WTC11 (cell line): ENCODE measurements at regions not wholly inside any gene's neighbourhood (a gene's known extent, or its start where the extent isn't known, plus 50 kb on each side); places are given as distances from the start of the nearest gene placed in this dataset.
A peak's percentile ranks its signal among the peaks of the same experiment; 100 is the strongest.

ENCODE experiments used
- ATAC-seq: fragments of 200-7000 bp; cut with Tn5 transposase; 2 replicates; pipeline ENCODE4 v1.10.0; 2021; ENCODE audit warnings: mild to moderate bottlenecking, moderate library complexity
- CTCF ChIA-PET: fragments of 300-600 bp; sonication (Branson Sonifier 250); formaldehyde crosslinking; loops from one replicate; lab custom pipeline; 2021; ENCODE audit warnings: antibody characterized with exemption; lab: Charles Lee
- POLR2A ChIA-PET: fragments of 350-600 bp; sonication (Branson Sonifier 250); formaldehyde crosslinking; loops from one replicate; lab custom pipeline; 2021; ENCODE audit warnings: antibody characterized with exemption; lab: Charles Lee
- DNase-seq: peaks from one replicate; pipeline ENCODE4 v3.0.0; 2021; ENCODE audit warnings: low spot score
- H3K27ac Mint-ChIP-seq: 2 replicates; pipeline ENCODE4 v1.8.0; 2021; ENCODE audit warnings: mixed read lengths
- H3K27me3 Mint-ChIP-seq: 2 replicates; pipeline ENCODE4 v1.8.0; 2021; ENCODE audit warnings: low read depth, mild to moderate bottlenecking, moderate library complexity, mixed read lengths
- H3K36me3 Mint-ChIP-seq: 2 replicates; pipeline ENCODE4 v1.8.0; 2021; ENCODE audit warnings: mixed read lengths
- H3K4me1 Mint-ChIP-seq: 2 replicates; pipeline ENCODE4 v1.8.0; 2022; ENCODE audit warnings: mixed read lengths
- H3K4me3 Mint-ChIP-seq: 2 replicates; pipeline ENCODE4 v1.8.0; 2021; ENCODE audit warnings: mild to moderate bottlenecking, moderate library complexity, mixed read lengths
- H3K9me3 Mint-ChIP-seq: 2 replicates; pipeline ENCODE4 v1.8.0; 2021; ENCODE audit warnings: mixed read lengths
- CREB1 ChIP-seq: sonication (generic); formaldehyde crosslinking; IDR thresholded peaks from 2 replicates; pipeline ENCODE4 v1.8.0; 2023; ENCODE audit warnings: mild to moderate bottlenecking, missing genetic modification reagents
- CREM ChIP-seq: sonication (generic); formaldehyde crosslinking; IDR thresholded peaks from 2 replicates; pipeline ENCODE4 v1.8.1; 2022; ENCODE audit warnings: mild to moderate bottlenecking, missing genetic modification reagents, moderate library complexity
- NFYB ChIP-seq: sonication (generic); formaldehyde crosslinking; conservative IDR thresholded peaks from 2 replicates; pipeline ENCODE4 v1.8.0; 2022; ENCODE audit warnings: low read depth, missing genetic modification reagents
- OVOL2 ChIP-seq: fragments of 250-450 bp; sonication (Bioruptor Pico); IDR thresholded peaks from 2 replicates; pipeline ENCODE4 v1.9.0; 2021; ENCODE audit warnings: mild to moderate bottlenecking, borderline replicate concordance
- RORB ChIP-seq: fragments of 250-450 bp; sonication (Bioruptor Pico); IDR thresholded peaks from 2 replicates; pipeline ENCODE4 v1.9.0; 2021; ENCODE audit warnings: mild to moderate bottlenecking
- SP1 ChIP-seq: sonication (generic); formaldehyde crosslinking; conservative IDR thresholded peaks from 2 replicates; pipeline ENCODE4 v1.8.1; 2022; ENCODE audit warnings: missing genetic modification reagents
- TF ChIP-seq, protein P1 (sequence below): sonication (generic); formaldehyde crosslinking; IDR thresholded peaks from 2 replicates; pipeline ENCODE4 v1.8.0; 2023; ENCODE audit warnings: missing genetic modification reagents, mild to moderate bottlenecking, borderline replicate concordance
- TF ChIP-seq, protein P2 (sequence below): sonication (generic); formaldehyde crosslinking; conservative IDR thresholded peaks from 2 replicates; pipeline ENCODE4 v1.8.1; 2022; ENCODE audit warnings: mild to moderate bottlenecking, missing genetic modification reagents
- TF ChIP-seq, protein P3 (sequence below): sonication (generic); formaldehyde crosslinking; IDR thresholded peaks from 2 replicates; pipeline ENCODE4 v1.8.1; 2022; ENCODE audit warnings: low read depth, mild to moderate bottlenecking, moderate library complexity, missing genetic modification reagents, borderline replicate concordance
- TF ChIP-seq, protein P4 (sequence below): sonication (generic); formaldehyde crosslinking; IDR thresholded peaks from 2 replicates; pipeline ENCODE4 v1.8.0; 2022; ENCODE audit warnings: mild to moderate bottlenecking, missing genetic modification reagents
- TF ChIP-seq, protein P5 (sequence below): fragments of 250-450 bp; sonication (Bioruptor Pico); IDR thresholded peaks from 2 replicates; pipeline ENCODE4 v1.8.0; 2021; ENCODE audit warnings: mild to moderate bottlenecking
- TF ChIP-seq, protein P6 (sequence below): fragments of 250-450 bp; sonication (Bioruptor Pico); conservative IDR thresholded peaks from 2 replicates; pipeline ENCODE4 v1.9.0; 2021; ENCODE audit warnings: mild to moderate bottlenecking
- TF ChIP-seq, protein P7 (sequence below): sonication (generic); formaldehyde crosslinking; IDR thresholded peaks from 2 replicates; pipeline ENCODE4 v1.8.1; 2023; ENCODE audit warnings: mild to moderate bottlenecking, missing genetic modification reagents
- TF ChIP-seq, protein P8 (sequence below): sonication (generic); formaldehyde crosslinking; IDR thresholded peaks from 2 replicates; pipeline ENCODE4 v1.8.0; 2022; ENCODE audit warnings: mild to moderate bottlenecking, missing genetic modification reagents
- TF ChIP-seq, protein P9 (sequence below): sonication (generic); formaldehyde crosslinking; IDR thresholded peaks from 2 replicates; pipeline ENCODE4 v1.8.0; 2022; ENCODE audit warnings: missing genetic modification reagents

DNA sequence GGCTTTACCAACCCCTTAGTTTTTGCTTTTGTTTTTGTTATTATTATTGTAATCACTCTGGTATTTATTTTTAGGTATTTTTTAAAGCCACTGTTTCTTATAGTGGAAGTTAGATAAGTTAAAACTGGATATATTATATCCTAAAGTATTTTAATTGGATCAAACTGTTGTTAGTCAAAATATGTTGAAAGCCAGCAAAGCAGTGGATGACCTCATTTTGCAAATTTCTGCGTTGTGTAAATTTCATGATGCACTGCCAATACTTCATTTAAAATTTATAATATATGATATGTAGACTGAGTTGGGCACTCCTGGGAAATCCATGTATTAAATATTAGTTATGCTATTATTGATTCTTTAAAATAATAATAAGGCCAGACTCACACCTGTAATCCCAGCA, 661.7 kb upstream of the NRXN1 start (continued):
- TF ChIP-seq, protein P1, sequence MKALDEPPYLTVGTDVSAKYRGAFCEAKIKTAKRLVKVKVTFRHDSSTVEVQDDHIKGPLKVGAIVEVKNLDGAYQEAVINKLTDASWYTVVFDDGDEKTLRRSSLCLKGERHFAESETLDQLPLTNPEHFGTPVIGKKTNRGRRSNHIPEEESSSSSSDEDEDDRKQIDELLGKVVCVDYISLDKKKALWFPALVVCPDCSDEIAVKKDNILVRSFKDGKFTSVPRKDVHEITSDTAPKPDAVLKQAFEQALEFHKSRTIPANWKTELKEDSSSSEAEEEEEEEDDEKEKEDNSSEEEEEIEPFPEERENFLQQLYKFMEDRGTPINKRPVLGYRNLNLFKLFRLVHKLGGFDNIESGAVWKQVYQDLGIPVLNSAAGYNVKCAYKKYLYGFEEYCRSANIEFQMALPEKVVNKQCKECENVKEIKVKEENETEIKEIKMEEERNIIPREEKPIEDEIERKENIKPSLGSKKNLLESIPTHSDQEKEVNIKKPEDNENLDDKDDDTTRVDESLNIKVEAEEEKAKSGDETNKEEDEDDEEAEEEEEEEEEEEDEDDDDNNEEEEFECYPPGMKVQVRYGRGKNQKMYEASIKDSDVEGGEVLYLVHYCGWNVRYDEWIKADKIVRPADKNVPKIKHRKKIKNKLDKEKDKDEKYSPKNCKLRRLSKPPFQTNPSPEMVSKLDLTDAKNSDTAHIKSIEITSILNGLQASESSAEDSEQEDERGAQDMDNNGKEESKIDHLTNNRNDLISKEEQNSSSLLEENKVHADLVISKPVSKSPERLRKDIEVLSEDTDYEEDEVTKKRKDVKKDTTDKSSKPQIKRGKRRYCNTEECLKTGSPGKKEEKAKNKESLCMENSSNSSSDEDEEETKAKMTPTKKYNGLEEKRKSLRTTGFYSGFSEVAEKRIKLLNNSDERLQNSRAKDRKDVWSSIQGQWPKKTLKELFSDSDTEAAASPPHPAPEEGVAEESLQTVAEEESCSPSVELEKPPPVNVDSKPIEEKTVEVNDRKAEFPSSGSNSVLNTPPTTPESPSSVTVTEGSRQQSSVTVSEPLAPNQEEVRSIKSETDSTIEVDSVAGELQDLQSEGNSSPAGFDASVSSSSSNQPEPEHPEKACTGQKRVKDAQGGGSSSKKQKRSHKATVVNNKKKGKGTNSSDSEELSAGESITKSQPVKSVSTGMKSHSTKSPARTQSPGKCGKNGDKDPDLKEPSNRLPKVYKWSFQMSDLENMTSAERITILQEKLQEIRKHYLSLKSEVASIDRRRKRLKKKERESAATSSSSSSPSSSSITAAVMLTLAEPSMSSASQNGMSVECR: no peak
- TF ChIP-seq RORB (no peak), NFYB (CRISPR knock-in tag) (no peak), SP1 (CRISPR knock-in tag) (no peak)
- TF ChIP-seq, all 79 proteins: peak for 0

DNA sequence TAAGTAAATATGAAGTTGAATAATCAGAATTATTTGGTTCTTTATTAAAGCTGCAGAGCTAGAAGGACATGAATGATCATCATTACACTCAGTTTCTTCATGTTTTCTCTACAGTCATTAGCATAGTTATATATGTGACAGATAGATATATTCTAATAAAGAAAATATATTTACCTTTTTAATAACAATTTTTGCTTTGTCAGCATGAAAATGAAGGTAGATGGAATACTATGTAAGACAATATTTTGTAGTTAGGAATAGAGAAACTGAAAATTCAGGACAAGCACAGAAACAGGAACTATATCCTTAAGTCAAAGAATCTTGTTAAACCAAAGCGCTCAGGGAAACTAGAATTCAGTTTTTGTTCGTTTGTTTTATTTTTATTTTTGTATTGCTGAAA, 649.9 kb upstream of the NRXN1 start:
- ChIA-PET POLR2A (no interaction called here), CTCF (no interaction called here)
- DNase-seq (no peak), ATAC-seq (no peak)
- Mint-ChIP-seq H3K36me3 (peaks cover 7% of the 10 kb centered on the region), H3K27me3 (no peaks in the 10 kb centered on the region; the same call in 1 of the 2 replicates)
- TF ChIP-seq OVOL2 (CRISPR knock-in tag) (no peak), CREB1 (CRISPR knock-in tag) (no peak)
- TF ChIP-seq, protein P2, sequence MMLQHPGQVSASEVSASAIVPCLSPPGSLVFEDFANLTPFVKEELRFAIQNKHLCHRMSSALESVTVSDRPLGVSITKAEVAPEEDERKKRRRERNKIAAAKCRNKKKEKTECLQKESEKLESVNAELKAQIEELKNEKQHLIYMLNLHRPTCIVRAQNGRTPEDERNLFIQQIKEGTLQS (CRISPR knock-in tag): no peak
- TF ChIP-seq, protein P3, sequence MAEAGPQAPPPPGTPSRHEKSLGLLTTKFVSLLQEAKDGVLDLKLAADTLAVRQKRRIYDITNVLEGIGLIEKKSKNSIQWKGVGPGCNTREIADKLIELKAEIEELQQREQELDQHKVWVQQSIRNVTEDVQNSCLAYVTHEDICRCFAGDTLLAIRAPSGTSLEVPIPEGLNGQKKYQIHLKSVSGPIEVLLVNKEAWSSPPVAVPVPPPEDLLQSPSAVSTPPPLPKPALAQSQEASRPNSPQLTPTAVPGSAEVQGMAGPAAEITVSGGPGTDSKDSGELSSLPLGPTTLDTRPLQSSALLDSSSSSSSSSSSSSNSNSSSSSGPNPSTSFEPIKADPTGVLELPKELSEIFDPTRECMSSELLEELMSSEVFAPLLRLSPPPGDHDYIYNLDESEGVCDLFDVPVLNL (CRISPR knock-in tag): no peak
- TF ChIP-seq, protein P4, sequence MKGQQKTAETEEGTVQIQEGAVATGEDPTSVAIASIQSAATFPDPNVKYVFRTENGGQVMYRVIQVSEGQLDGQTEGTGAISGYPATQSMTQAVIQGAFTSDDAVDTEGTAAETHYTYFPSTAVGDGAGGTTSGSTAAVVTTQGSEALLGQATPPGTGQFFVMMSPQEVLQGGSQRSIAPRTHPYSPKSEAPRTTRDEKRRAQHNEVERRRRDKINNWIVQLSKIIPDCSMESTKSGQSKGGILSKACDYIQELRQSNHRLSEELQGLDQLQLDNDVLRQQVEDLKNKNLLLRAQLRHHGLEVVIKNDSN (CRISPR knock-in tag): no peak
- TF ChIP-seq, protein P5, sequence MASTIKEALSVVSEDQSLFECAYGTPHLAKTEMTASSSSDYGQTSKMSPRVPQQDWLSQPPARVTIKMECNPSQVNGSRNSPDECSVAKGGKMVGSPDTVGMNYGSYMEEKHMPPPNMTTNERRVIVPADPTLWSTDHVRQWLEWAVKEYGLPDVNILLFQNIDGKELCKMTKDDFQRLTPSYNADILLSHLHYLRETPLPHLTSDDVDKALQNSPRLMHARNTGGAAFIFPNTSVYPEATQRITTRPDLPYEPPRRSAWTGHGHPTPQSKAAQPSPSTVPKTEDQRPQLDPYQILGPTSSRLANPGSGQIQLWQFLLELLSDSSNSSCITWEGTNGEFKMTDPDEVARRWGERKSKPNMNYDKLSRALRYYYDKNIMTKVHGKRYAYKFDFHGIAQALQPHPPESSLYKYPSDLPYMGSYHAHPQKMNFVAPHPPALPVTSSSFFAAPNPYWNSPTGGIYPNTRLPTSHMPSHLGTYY (CRISPR knock-in tag): no peak
- TF ChIP-seq, protein P6, sequence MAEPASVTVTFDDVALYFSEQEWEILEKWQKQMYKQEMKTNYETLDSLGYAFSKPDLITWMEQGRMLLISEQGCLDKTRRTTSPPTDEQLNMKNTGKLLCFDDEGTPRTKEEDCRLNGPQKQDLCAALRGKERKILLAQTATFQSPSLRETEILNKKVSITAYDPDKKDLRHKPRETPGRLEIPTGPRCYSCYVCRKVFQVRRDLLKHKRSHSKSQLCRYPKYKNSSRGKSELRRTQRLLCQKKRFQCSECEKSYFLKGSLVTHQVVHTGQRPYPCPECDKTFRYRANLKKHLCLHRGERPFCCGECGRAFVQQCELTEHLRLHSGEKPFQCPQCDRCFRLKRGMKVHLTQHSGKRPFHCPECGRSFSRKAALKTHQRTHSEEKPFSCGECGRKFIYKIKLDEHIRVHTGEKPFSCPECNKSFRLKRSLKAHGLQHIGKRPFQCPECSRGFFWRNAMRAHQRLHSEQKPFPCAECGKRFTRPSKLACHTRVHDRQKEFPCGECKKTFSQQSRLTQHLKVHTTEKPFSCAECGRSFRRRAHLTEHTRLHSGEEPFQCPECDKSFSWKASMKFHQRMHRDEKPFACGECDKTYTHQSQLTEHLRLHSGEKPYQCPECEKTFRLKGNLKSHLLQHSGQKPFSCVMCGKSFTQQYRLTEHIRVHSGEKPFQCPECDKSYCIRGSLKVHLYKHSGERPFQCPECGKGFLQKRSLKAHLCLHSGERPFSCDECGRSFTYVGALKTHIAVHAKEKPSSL (CRISPR knock-in tag): no peak
- TF ChIP-seq, all 79 proteins: peak for 0
- Mint-ChIP-seq H3K4me3 (no peak overlapping the region), H3K4me1 (peaks cover 9% of the 10 kb centered on the region), H3K27ac (no peak overlapping the region), H3K9me3 (peaks cover 15% of the 10 kb centered on the region)

DNA sequence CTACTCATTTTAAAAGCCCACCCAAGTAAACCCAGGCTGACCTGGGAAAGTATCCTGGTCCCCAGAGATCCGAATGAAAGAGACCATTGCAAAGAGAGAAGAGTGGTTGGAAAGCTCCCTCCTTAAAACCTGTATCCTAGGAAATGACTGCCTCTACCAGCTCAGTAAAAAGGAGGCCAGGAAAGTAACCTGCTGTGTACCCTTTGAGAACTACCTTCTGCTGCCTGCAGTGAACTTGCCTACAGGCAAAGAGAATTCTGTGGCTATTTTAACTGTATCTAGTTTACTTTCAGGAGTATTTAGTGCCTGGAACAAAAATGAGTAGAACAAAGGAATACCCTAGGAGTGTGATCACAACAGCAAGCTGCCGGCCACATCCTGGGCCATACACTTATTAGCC, 641.7 kb upstream of the NRXN1 start:
- no peak overlapping the region for H3K4me3 Mint-ChIP-seq
- no peaks in the 10 kb centered on the region for H3K9me3 Mint-ChIP-seq
- CTCF ChIA-PET: no interaction called here
- POLR2A ChIA-PET: no interaction called here
- H3K36me3 Mint-ChIP-seq: no peaks in the 10 kb centered on the region
- TF ChIP-seq CREM (no peak), RORB (no peak)
- TF ChIP-seq, protein P7, sequence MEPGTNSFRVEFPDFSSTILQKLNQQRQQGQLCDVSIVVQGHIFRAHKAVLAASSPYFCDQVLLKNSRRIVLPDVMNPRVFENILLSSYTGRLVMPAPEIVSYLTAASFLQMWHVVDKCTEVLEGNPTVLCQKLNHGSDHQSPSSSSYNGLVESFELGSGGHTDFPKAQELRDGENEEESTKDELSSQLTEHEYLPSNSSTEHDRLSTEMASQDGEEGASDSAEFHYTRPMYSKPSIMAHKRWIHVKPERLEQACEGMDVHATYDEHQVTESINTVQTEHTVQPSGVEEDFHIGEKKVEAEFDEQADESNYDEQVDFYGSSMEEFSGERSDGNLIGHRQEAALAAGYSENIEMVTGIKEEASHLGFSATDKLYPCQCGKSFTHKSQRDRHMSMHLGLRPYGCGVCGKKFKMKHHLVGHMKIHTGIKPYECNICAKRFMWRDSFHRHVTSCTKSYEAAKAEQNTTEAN (CRISPR knock-in tag): no peak
- TF ChIP-seq, protein P8, sequence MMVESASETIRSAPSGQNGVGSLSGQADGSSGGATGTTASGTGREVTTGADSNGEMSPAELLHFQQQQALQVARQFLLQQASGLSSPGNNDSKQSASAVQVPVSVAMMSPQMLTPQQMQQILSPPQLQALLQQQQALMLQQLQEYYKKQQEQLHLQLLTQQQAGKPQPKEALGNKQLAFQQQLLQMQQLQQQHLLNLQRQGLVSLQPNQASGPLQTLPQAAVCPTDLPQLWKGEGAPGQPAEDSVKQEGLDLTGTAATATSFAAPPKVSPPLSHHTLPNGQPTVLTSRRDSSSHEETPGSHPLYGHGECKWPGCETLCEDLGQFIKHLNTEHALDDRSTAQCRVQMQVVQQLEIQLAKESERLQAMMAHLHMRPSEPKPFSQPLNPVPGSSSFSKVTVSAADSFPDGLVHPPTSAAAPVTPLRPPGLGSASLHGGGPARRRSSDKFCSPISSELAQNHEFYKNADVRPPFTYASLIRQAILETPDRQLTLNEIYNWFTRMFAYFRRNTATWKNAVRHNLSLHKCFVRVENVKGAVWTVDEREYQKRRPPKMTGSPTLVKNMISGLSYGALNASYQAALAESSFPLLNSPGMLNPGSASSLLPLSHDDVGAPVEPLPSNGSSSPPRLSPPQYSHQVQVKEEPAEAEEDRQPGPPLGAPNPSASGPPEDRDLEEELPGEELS (CRISPR knock-in tag): no peak
- TF ChIP-seq, protein P9, sequence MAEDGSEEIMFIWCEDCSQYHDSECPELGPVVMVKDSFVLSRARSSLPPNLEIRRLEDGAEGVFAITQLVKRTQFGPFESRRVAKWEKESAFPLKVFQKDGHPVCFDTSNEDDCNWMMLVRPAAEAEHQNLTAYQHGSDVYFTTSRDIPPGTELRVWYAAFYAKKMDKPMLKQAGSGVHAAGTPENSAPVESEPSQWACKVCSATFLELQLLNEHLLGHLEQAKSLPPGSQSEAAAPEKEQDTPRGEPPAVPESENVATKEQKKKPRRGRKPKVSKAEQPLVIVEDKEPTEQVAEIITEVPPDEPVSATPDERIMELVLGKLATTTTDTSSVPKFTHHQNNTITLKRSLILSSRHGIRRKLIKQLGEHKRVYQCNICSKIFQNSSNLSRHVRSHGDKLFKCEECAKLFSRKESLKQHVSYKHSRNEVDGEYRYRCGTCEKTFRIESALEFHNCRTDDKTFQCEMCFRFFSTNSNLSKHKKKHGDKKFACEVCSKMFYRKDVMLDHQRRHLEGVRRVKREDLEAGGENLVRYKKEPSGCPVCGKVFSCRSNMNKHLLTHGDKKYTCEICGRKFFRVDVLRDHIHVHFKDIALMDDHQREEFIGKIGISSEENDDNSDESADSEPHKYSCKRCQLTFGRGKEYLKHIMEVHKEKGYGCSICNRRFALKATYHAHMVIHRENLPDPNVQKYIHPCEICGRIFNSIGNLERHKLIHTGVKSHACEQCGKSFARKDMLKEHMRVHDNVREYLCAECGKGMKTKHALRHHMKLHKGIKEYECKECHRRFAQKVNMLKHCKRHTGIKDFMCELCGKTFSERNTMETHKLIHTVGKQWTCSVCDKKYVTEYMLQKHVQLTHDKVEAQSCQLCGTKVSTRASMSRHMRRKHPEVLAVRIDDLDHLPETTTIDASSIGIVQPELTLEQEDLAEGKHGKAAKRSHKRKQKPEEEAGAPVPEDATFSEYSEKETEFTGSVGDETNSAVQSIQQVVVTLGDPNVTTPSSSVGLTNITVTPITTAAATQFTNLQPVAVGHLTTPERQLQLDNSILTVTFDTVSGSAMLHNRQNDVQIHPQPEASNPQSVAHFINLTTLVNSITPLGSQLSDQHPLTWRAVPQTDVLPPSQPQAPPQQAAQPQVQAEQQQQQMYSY (CRISPR knock-in tag): no peak
- no peaks in the 10 kb centered on the region for H3K27me3 Mint-ChIP-seq
- peaks cover 15% of the 10 kb centered on the region for H3K4me1 Mint-ChIP-seq
- no peak for DNase-seq
- peak; percentile 94 for ATAC-seq
- H3K27ac Mint-ChIP-seq: no peak overlapping the region
